G401.6 (cell line): ENCODE measurements at regions not wholly inside any gene's neighbourhood (a gene's known extent, or its start where the extent isn't known, plus 50 kb on each side); places are given as distances from the start of the nearest gene placed in this dataset.
"Not testable (repeated sequence)": the region's sequence is repeated elsewhere in the genome, so short reads cannot be mapped to it uniquely, and the experiment has no call there.

Experiments used
- FAIRE-seq: peaks from 2 replicates; lab custom pipeline; 2012; peaks lifted over from hg19 to GRCh38; lab: Jason Lieb, UNC

GRCh38 chr2:60234274-60234986 is 319.0 kb downstream of the BCL11A start:
- no peak for FAIRE-seq

GRCh38 chr2:60230596-60230995 is 322.9 kb downstream of the BCL11A start:
- FAIRE-seq: no peak

GRCh38 chr2:60230037-60230436 is 323.4 kb downstream of the BCL11A start:
- no peak for FAIRE-seq

- no peak for FAIRE-seq
These were observed 326.5 kb downstream of the BCL11A start for GRCh38 chr2:60226943-60227342.

- FAIRE-seq: no peak
These were observed 327.3 kb downstream of the BCL11A start for GRCh38 chr2:60226191-60226590.

- no peak for FAIRE-seq
These were observed 329.6 kb downstream of the BCL11A start for GRCh38 chr2:60223859-60224258.

GRCh38 chr2:60221098-60221497 is 332.4 kb downstream of the BCL11A start:
- FAIRE-seq: no peak

GRCh38 chr2:60219536-60219935 is 333.9 kb downstream of the BCL11A start:
- FAIRE-seq: no peak

- no peak for FAIRE-seq
These were observed 336.9 kb downstream of the BCL11A start for GRCh38 chr2:60216452-60216995.

- FAIRE-seq: no peak
These were observed 338.0 kb downstream of the BCL11A start for GRCh38 chr2:60215386-60215901.

GRCh38 chr2:60214626-60214875 is 338.9 kb downstream of the BCL11A start:
- FAIRE-seq: no peak

- FAIRE-seq: no peak
These were observed 339.4 kb downstream of the BCL11A start for GRCh38 chr2:60213865-60214625.

- FAIRE-seq: no peak
These were observed 341.1 kb downstream of the BCL11A start for GRCh38 chr2:60212181-60212945.

- FAIRE-seq: not testable (repeated sequence)
These were observed 364.4 kb downstream of the BCL11A start for GRCh38 chr2:60189006-60189405.

GRCh38 chr2:60175290-60175689 is 378.2 kb downstream of the BCL11A start:
- FAIRE-seq: no peak

- FAIRE-seq: no peak
These were observed 379.3 kb downstream of the BCL11A start for GRCh38 chr2:60174146-60174545.

GRCh38 chr2:60172801-60173200 is 380.7 kb downstream of the BCL11A start:
- FAIRE-seq: no peak

- no peak for FAIRE-seq
These were observed 383.2 kb downstream of the BCL11A start for GRCh38 chr2:60170272-60170671.

GRCh38 chr2:60168247-60168646 is 385.2 kb downstream of the BCL11A start:
- FAIRE-seq: no peak

GRCh38 chr2:60167089-60167488 is 386.4 kb downstream of the BCL11A start:
- no peak for FAIRE-seq

GRCh38 chr2:60163691-60164090 is 389.8 kb downstream of the BCL11A start:
- FAIRE-seq: no peak

- no peak for FAIRE-seq
These were observed 393.9 kb downstream of the BCL11A start for GRCh38 chr2:60159519-60159918.

GRCh38 chr2:60158262-60158661 is 395.2 kb downstream of the BCL11A start:
- no peak for FAIRE-seq
